GM19351 (cell line): ENCODE measurements at regions not wholly inside any gene's neighbourhood (a gene's known extent, or its start where the extent isn't known, plus 50 kb on each side); places are given as distances from the start of the nearest gene placed in this dataset.
A peak's percentile ranks its signal among the peaks of the same experiment; 100 is the strongest.

Experiments
- ATAC-seq: cut with Tn5 transposase; IDR thresholded peaks from one replicate; pipeline ENCODE4 v1.9.1; 2021; ENCODE audit warnings: mild to moderate bottlenecking, moderate library complexity; ENCODE audit not compliant: unreplicated experiment

- ATAC-seq, result peak; percentile 38
Measured at GRCh38 chr3:177554895-177555759, 357.8 kb upstream of the TBL1XR1 start.

- no peak for ATAC-seq
Measured at GRCh38 chr3:177557548-177557947, 360.3 kb upstream of the TBL1XR1 start.

DNA sequence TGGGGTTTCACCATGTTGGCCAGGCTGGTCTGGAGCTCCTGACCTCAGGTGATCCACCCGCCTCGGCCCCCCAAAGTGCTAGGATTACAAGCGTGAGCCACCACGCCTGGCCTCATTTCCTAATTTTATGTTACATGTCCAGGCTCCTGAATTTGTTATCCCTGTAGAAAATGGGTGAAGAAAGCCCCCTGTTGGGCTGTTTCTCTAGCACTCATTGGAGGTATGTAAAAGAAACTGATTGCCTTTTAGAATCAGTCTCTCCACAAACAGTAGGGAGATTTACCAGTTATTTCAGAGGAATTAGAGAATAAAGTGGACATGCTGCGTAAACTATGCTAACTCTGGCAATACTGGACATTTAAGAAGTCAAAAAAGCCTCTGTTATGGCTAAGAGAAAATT is 364.1 kb upstream of the TBL1XR1 start:
- ATAC-seq, result no peak

DNA sequence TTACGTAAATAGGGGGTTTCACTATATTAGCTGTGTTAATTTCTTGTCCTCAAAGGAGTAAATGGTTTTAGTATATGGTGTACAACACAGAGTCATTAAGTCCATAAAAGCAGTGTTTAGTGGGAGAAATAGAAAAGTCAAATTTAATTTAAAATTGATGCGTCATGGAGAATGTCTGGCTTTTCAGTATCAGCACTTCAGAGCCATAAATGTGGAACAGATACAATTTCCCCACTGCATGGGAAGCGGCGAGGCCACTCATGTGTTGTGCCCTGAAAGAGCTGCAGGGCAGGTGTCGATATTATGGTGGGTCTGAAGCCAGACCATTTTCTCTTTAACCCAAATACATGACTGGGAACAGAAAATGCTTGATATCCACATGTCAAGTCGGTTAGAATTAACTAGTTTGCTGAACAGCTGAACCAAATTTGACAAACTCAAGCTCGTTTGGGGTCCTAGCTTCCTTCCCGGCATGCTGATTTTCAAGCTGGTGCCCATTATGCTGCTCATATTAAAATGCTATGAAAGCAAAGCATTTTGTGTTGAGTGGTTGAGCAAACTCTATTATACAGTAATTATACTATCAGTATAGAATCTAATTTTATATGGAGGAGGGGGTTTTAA is 364.6 kb upstream of the TBL1XR1 start:
- ATAC-seq, result no peak

GRCh38 chr3:177563243-177563780 is 366.0 kb upstream of the TBL1XR1 start:
- no peak for ATAC-seq

DNA sequence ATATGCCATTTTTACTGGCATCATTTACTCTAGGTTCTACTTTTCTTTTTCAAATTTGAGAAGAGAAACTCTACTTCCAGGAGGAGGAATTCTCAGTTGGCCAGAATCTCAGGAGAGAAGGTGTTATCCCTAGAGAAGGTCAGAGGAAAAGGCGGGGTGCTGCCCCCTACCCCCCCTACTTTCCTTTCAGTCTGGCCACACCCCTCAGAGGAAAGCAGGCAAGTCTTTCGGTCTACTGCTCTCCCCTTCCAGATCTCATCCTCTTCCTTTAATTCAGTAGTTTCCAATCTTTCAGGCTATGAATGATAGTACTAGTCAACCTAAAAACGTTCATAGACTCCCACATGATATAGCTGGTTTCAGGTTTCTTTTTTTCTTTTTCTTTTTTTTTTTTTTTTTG is 366.5 kb upstream of the TBL1XR1 start:
- no peak for ATAC-seq

DNA sequence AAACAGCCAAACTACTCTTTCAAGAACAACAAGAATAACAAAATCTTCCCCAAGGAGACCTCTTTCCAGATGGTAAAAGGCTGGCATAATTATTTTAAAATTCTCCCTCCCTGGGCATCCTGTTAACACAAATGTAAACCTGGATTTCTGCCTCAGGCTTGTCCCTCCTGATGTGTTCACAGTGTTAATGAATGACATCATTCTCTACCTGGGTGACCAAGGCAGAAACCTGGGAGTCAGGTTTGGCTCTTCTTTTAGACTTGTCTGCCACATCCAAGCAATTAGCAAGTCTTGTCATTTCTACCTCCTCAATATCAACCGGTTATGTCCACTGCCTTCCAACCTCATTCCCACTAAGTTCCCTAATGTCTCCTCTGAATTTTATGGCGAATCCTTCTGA is 368.7 kb upstream of the TBL1XR1 start:
- ATAC-seq, result no peak

DNA sequence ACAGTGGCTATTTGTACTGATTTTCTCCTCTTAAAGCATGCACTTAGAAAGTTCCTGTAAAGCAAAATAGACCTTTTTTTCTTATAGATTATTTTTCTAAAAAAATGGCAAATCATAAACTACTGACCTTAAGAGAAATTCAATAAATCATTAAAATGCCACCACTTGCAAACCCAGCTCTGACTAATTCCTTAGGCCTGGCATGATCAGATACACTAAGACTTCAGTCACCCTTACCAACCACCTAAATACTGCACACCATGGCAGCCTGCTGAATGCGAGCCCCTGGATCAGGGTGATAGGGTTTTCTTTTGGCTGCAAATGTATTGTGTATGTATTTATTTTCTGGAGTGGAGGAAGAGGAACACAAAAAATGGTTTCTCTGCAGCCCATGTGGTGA is 370.6 kb upstream of the TBL1XR1 start:
- ATAC-seq, result no peak

DNA sequence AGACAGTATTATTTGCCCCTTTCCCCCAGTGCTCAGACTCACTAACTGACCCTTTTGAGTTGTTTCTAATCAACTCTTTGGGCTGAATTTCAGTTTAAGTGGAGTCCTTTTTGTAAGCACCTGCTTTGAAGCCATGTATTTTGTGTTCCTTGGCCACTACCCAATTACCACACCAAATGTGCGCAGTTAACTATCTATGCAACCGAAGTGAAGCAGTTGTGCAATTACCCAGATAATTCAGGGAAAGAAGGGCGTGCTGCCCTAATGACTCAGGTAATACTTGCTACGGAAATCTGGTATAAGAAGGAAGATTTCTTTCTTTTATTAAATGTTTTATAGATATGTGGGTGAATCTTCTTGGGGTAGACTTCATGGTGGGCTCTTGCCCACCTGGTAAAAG is 371.9 kb upstream of the TBL1XR1 start:
- ATAC-seq, result no peak

DNA sequence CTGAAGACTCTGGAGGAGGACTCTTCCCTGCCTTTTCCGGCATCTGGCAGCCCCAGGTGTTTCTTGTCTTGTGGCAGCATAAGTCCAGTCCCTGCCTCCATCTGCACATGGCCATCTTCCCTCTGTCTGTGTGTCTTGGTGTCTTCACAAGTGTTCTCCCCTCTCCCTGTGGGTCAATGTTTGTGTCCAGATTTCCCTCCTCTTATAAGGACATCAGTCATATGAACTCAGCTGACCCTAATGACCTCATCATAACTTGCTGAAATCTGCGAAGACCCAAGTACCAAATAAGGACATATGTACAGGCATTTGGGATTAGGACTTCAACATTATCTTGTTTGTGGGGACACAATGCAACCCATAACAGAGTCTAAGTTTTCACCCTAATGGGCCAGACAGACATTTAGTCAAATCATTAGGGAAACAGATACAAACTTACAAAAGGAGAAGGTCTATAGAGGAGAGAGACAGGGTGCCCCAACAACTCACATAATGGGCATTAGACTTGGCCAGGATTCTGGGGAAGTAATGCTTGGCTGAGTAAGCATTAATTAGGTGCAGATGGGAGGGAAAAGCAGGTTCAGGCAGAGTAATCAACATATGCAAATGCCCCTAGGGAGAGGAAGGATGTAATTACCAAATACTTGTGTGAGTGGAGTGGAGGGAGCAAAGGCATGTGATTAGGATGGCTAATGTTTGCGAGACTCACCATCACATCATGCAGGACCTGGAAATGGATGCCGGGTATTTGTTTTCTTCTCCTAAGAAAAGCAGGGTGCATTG is 372.8 kb upstream of the TBL1XR1 start:
- no peak for ATAC-seq

- no peak for ATAC-seq
Measured at GRCh38 chr3:177571271-177571943, 374.1 kb upstream of the TBL1XR1 start.

- ATAC-seq, result no peak
Measured at GRCh38 chr3:177571944-177572315, 374.6 kb upstream of the TBL1XR1 start.

DNA sequence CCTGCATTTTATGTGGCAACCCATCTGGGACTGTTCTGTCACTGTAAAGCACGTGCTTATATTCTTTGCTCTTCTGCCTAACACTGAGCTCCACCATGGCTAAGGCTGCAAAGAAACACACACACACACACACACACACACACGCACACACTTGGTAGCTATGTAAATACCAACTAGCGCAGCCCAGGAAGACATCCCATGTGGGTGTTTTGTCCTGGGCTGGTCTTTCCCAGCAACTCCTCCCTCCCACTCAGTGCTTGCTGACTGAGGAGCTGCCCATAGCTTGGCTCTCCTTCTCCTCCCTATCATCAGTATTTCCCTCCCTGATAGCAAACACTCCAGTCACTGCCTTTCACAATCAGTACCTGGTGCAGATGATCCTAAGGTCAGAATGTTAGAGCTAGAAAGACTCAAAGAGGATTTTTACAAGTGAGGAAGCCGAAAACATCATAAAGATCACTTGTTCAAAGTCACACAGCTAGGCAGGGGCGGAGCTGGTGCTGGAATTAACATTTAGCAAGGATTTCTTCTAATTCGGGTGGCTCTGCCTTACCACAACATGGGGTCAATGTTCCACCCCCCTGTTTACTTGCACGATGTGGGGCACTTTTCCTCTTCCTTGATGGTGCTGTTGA is 377.1 kb upstream of the TBL1XR1 start:
- no peak for ATAC-seq

GRCh38 chr3:177576746-177577145 is 379.5 kb upstream of the TBL1XR1 start:
- no peak for ATAC-seq

DNA sequence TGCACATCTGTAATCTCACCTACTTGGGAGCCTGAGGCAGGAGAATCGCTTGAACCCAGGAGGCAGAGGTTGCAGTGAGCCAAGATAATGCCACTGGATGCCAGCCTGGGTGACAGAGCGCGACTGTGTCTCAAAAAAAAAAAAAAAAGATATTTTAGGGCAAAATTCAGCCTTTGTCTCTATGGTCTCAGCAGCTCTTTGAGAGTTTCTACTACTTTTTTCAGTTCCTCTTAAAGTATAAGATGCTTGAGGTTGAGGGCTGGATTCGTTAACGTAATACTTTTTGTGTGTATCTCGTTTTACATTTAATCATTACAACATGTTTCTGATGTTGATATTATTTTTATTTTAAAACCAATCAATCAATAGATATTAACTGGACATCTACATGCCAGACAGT is 381.2 kb upstream of the TBL1XR1 start:
- peak; percentile 94 for ATAC-seq

DNA sequence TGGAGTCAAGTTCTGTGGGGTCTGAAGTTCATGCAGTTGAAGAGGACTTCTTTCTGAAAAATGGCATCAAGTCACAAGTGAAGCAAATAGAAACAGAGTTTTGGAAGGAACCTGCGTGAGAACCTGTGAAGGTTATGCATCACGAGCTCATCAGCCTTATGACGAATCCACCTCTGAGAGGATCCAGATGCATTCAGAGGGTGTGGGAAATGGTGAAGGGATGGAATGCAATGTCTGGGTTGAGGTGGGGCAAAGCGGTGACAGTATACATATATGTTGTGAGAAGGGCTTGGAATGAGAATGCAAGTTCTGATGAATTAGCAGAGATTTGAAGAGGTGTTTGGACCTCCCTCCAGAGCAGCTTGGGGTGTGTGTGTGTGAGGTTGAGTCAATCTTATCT is 382.1 kb upstream of the TBL1XR1 start:
- no peak for ATAC-seq

DNA sequence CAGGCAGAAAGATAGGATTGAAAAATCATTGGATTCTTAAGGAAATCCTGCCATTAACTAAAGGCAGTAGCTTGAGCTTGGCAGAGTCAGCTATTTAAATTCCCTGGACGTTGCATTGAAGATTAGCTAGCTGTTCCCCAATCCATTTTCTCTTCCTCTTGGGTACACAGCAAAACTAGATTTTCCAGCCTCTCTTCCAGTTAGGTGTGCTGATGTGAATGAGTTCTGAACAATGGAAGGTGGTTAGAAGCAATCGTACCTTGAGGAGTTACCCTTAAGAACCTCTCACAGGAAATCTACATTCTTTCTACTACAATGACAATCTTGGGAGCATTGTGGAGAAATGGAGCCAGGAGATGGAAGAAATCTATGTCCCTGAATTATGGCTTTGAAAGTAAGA is 383.2 kb upstream of the TBL1XR1 start:
- no peak for ATAC-seq

DNA sequence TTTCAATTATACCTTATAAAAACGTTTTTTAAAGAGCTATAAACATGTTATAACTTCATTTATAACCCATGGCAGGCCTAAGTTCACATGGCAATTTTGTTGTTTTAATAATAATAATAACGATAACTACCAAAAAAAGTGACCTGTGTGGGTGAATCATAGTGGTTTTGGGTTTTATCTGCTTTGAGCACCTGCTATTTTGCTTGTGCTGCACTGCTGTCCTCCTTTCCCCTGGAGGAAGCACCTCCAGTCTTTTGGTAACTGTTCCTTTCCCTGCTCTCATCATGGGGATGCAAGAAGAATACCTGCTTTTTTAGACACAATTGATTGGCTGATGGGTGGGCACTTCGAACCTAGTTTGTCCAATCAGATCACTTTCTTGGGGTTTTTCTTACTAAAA is 388.0 kb upstream of the TBL1XR1 start:
- ATAC-seq, result no peak

GRCh38 chr3:177589041-177589650 is 391.9 kb upstream of the TBL1XR1 start:
- ATAC-seq, result no peak

- peak; percentile 88 for ATAC-seq
Measured at GRCh38 chr3:177589911-177590381, 392.7 kb upstream of the TBL1XR1 start.
